ENCODE measurements at regions not wholly inside any gene's neighbourhood (a gene's known extent, or its start where the extent isn't known, plus 50 kb on each side); places are given as distances from the start of the nearest gene placed in this dataset.

GRCh38 chr9:84136119-84136868 is 155.7 kb downstream of the RMI1 start:
- H3K27ac ChIP-seq (ENCODE audit: insufficient read depth, low read depth, low read length), result no peak overlapping the region
- intact Hi-C loops (cut with micrococcal nuclease), result loop anchor here (5.0 kb wide), 1 partner anchor 36 kb away; no protein-coding TSS in a partner anchor
- H3K4me2 ChIP-seq (ENCODE audit: insufficient read depth, low read length), result no peak overlapping the region
- no peak for DNase-seq (ENCODE audit: low read depth, low spot score)
- H4K20me1 ChIP-seq (replicated peaks; ENCODE audit: control insufficient read depth, extremely low read depth, insufficient read depth, low read length), result no peaks in the 10 kb centered on the region
- BruUV-seq (replicated peaks), result no TSS peak
- CTCF ChIA-PET, result interaction anchor here (0.6 to 2.3 kb wide), 4 partner anchors 36 to 66 kb away, joined by 3 to 10 read pairs (median 3); no protein-coding TSS in a partner anchor
- H3K9me3 ChIP-seq (replicated peaks; ENCODE audit: control insufficient read depth, insufficient read depth, low read length), result no peaks in the 10 kb centered on the region
- H2AFZ ChIP-seq (ENCODE audit: low read depth, low read length), result no peak overlapping the region
- peaks cover 19% of the 10 kb centered on the region for H3K4me1 ChIP-seq (ENCODE audit: control insufficient read depth, extremely low read depth, insufficient read depth, low read length)
- no peaks in the 10 kb centered on the region for H3K27me3 ChIP-seq (ENCODE audit: control insufficient read depth in 2 of 2, insufficient read depth in 2 of 2, low read length in 2 of 2)
- dilution Hi-C loops (cut with MboI; ENCODE audit: extremely low pct_ligation_motif_present, low sequenced_read_pairs), result no loop called here
- H3K79me2 ChIP-seq (ENCODE audit: control insufficient read depth, insufficient read depth, low read length), result no peaks in the 10 kb centered on the region
- no peaks in the 10 kb centered on the region for H3K36me3 ChIP-seq (ENCODE audit: control insufficient read depth in 2 of 2, extremely low read depth in 1 of 2, insufficient read depth in 2 of 2, low read length in 2 of 2)
- TF ChIP-seq POLR2A (IDR thresholded peaks at IDR 0.05; ENCODE audit: low read depth, low read length) (no peak), MYC (IDR thresholded peaks at IDR 0.05; ENCODE audit: low read depth, low read length) (no peak), EZH2 (IDR thresholded peaks at IDR 0.05; ENCODE audit: borderline replicate concordance, low read depth, low read length, severe bottlenecking) (no peak), FOS (IDR thresholded peaks at IDR 0.05; ENCODE audit: borderline replicate concordance, insufficient read depth, low read length) (no peak), GATA2 (IDR thresholded peaks at IDR 0.05; ENCODE audit: insufficient read depth, insufficient read length, low read depth, low read length) (no peak), POLR2AphosphoS5 (IDR thresholded peaks at IDR 0.05; ENCODE audit: insufficient read depth, low read depth, low read length) (no peak), JUN (IDR thresholded peaks at IDR 0.05; ENCODE audit: borderline replicate concordance, insufficient read depth, insufficient read length, low read depth) (no peak), CTCF (IDR thresholded peaks at IDR 0.05; ENCODE audit: extremely low read depth in 1 of 2, insufficient read depth in 1 of 2, low read depth in 1 of 2, low read length in 2 of 2) (no peak), MAX (IDR thresholded peaks at IDR 0.05; ENCODE audit: insufficient read depth, insufficient read length) (no peak)
- POLR2A ChIA-PET, result no interaction called here
- H3K4me3 ChIP-seq (replicated peaks in 1 of 3; ENCODE audit: insufficient read depth in 1 of 3, low read depth in 1 of 3, low read length in 3 of 3), result no peak overlapping the region
- H3K9me1 ChIP-seq (replicated peaks; ENCODE audit: control insufficient read depth, extremely low read depth, insufficient read depth, low read length), result no peaks in the 10 kb centered on the region
- no peak for FAIRE-seq
- H3K9ac ChIP-seq (replicated peaks; ENCODE audit: extremely low read depth, insufficient read depth, low read length), result no peak overlapping the region

All from endothelial cell of umbilical vein (primary cell).